Stimulated activated naive CD4-positive, alpha-beta T cell treated with Interleukin-2 at 50 U/mL for 16 hours (primary cell): ENCODE measurements at regions not wholly inside any gene's neighbourhood (a gene's known extent, or its start where the extent isn't known, plus 50 kb on each side); places are given as distances from the start of the nearest gene placed in this dataset.
"Not testable (repeated sequence)": the region's sequence is repeated elsewhere in the genome, so short reads cannot be mapped to it uniquely, and the experiment has no call there.

ENCODE experiments used
- DNase-seq: peaks from one replicate; lab custom pipeline; 2025; lab: John Stamatoyannopoulos, UW

GRCh38 chr13:71303144-71303543 lies 563.9 kb downstream of the DACH1 start:
- no peak for DNase-seq

GRCh38 chr13:71300602-71301001 lies 566.4 kb downstream of the DACH1 start:
- DNase-seq: no peak

- DNase-seq: no peak
These were observed 575.2 kb downstream of the DACH1 start for GRCh38 chr13:71291842-71292146.

- DNase-seq: peak; percentile 14
These were observed 575.8 kb downstream of the DACH1 start for GRCh38 chr13:71290963-71291841.

GRCh38 chr13:71289980-71290379 lies 577.0 kb downstream of the DACH1 start:
- not testable (repeated sequence) for DNase-seq

- no peak for DNase-seq
These were observed 581.3 kb downstream of the DACH1 start for GRCh38 chr13:71285700-71286099.

GRCh38 chr13:71278512-71278911 lies 588.5 kb downstream of the DACH1 start:
- DNase-seq: no peak

- no peak for DNase-seq
These were observed 591.9 kb downstream of the DACH1 start for GRCh38 chr13:71274923-71275608.

- no peak for DNase-seq
These were observed 605.7 kb downstream of the DACH1 start for GRCh38 chr13:71261256-71261655.

GRCh38 chr13:71260246-71260645 lies 606.8 kb downstream of the DACH1 start:
- no peak for DNase-seq

GRCh38 chr13:71255633-71256032 lies 611.4 kb downstream of the DACH1 start:
- DNase-seq: no peak

GRCh38 chr13:71254384-71254783 lies 612.6 kb downstream of the DACH1 start:
- DNase-seq: no peak

GRCh38 chr13:71252184-71252704 lies 614.8 kb downstream of the DACH1 start:
- DNase-seq: no peak

GRCh38 chr13:71251292-71251951 lies 615.6 kb downstream of the DACH1 start:
- no peak for DNase-seq

GRCh38 chr13:71249011-71249410 lies 618.0 kb downstream of the DACH1 start:
- no peak for DNase-seq

- no peak for DNase-seq
These were observed 622.8 kb downstream of the DACH1 start for GRCh38 chr13:71244161-71244560.

- DNase-seq: no peak
These were observed 624.8 kb downstream of the DACH1 start for GRCh38 chr13:71242201-71242600.

- no peak for DNase-seq
These were observed 626.1 kb downstream of the DACH1 start for GRCh38 chr13:71240911-71241310.

- DNase-seq: no peak
These were observed 629.7 kb downstream of the DACH1 start for GRCh38 chr13:71237332-71237731.

GRCh38 chr13:71219698-71220415 lies 647.1 kb downstream of the DACH1 start:
- no peak for DNase-seq

- no peak for DNase-seq
These were observed 648.0 kb downstream of the DACH1 start for GRCh38 chr13:71218960-71219359.

GRCh38 chr13:71217827-71218226 lies 649.2 kb downstream of the DACH1 start:
- no peak for DNase-seq
